ENCODE measurements at regions not wholly inside any gene's neighbourhood (a gene's known extent, or its start where the extent isn't known, plus 50 kb on each side); places are given as distances from the start of the nearest gene placed in this dataset.

- no peak for DNase-seq (ENCODE audit: low spot score)
Observed at GRCh38 chr5:6915574-6915973, 202.3 kb downstream of the TENT4A start.

- no peak for DNase-seq (ENCODE audit: low spot score)
Observed at GRCh38 chr5:6918255-6918654, 205.0 kb downstream of the TENT4A start.

DNA sequence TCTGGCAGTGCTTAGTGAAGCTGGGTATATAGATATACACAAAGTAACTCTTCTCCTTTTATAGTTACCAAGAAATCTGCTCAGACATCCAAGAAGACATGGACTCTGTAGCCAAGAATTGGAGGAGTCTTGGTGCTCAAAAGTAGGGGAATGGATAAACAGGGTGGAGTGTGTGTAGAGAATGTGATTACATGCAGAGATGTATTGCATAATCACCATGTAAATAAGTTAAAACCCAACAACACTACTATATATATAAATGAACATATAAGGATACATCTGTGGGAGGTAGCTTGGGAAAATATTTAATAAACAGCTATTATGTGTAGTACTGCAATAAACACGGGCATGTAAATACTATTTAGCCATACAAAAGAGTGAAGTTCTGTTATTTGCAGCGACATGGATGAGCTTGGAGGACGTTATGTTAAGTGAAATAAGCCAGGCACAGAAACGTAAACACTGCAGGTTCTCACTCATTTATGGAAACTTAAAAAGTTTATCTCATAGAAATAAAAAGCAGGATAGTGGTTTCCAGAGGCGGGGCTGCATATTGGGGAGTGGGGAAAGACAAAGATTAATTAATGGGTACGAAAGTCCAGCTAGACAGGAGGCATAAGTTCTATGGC, 207.5 kb downstream of the TENT4A start:
- DNase-seq (ENCODE audit: low spot score), result no peak

DNA sequence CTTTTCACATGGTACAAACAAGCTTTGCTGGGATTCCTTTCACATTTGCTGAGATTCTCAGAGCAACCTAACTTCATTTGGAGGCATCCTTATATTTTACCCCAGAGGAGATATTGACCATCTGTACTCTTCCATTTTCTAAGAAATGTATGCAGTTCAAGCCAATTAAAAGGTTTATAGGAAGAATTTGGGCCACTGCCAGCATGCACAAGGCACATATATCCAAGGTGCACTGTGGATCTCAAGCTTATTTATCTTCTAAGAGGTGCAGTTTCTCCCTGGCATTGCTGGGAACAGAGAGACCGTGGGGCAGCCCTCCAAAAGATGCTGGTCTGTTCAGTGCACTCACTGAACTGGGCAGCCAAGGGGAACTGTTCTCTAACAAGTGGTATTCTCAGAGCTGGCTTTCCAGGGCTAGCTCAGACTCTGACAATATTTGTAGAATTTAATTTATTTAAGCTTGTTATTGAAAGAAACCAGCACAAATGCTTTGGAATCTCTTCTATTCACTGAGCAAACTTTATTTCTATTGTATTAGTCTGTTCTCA, 213.3 kb downstream of the TENT4A start:
- DNase-seq (ENCODE audit: low spot score), result no peak

GRCh38 chr5:6936031-6936430, 222.8 kb downstream of the TENT4A start:
- DNase-seq (ENCODE audit: low spot score), result no peak

- DNase-seq (ENCODE audit: low spot score), result no peak
Observed at GRCh38 chr5:6937677-6938076, 224.4 kb downstream of the TENT4A start.

- DNase-seq (ENCODE audit: low spot score), result no peak
Observed at GRCh38 chr5:6941631-6942030, 228.4 kb downstream of the TENT4A start.

DNA sequence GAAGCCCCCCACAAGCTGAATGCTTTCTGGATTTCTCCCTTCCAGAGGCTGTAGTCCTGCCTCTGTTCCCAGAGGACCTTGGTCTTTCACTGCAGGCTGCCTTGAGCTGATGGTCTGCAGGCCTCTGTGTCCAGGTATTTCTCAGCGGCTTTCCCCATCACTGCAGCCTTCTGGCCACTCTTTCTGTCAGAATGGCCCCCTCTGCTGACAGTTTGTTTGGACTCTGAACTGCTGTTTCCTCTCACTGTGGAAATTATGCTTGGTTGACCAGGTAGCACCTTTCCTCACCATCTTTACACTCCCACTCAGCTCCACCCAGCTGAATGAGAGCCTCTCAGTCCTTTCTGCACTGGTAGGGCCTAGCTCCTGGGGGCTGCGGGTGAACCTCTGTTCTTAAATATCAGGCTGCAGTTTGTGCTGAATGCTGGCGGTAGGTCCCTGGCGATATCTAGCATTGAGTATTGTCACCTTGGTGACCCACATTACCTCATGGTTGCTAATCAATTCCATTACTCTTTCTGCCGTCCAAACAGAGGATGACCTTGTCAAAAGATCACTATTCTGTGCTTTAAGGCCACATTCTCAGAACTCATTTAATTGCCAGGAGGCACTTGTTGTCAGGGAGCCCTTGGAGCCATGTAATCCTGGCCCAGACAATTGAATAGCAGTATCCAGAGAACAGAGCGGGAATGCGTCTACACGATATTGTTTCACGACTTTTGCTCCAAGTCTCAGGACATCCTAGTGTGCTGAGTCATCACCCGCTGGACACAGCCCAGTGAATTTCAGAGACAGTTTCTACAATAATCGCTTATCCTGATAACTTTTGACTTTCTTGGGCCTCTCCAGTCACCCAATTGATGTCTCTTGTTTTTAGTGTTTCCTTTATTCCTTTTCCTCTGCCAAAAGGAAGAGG, 230.2 kb downstream of the TENT4A start:
- no peak for DNase-seq (ENCODE audit: low spot score)

GRCh38 chr5:6948562-6948961, 235.3 kb downstream of the TENT4A start:
- DNase-seq (ENCODE audit: low spot score), result no peak

- no peak for DNase-seq (ENCODE audit: low spot score)
Observed at GRCh38 chr5:6949230-6949629, 236.0 kb downstream of the TENT4A start.

GRCh38 chr5:6950250-6950649, 237.0 kb downstream of the TENT4A start:
- DNase-seq (ENCODE audit: low spot score), result no peak

DNA sequence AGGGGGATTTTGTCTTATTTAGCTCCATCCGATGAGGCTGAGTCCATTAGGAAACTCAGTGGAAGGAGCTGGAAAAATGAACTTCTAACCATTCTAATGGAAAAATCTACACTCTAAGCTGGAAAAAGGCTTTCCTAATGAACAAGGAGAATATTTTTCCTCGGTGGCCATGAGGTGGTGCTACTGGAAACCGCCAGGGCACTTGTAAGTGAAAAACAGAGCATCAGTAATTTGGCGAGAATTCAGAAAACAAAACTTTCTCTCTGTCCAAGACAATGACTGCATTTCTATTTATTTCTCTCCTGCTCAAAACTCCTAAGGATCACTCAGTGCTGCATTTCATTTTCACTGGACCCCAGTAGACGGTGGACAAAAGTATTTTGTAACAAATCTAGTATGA, 237.6 kb downstream of the TENT4A start:
- DNase-seq (ENCODE audit: low spot score), result no peak

DNA sequence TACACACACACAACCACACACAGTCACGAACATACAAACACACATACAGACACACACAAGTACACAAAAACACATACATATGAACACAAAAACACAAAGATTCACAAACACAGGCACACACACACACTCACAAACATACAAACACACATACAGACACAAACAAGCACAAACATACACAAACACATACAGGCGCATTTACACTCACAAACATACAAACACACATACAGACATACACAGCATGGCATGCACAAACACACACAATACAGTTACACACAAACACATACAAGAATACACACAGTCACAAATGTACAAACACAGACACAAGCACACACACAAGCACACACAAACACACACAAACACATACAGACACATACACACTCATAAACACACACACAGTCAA, 247.9 kb downstream of the TENT4A start:
- DNase-seq (ENCODE audit: low spot score), result no peak

GRCh38 chr5:6961837-6962635, 248.8 kb downstream of the TENT4A start:
- DNase-seq (ENCODE audit: low spot score), result no peak

DNA sequence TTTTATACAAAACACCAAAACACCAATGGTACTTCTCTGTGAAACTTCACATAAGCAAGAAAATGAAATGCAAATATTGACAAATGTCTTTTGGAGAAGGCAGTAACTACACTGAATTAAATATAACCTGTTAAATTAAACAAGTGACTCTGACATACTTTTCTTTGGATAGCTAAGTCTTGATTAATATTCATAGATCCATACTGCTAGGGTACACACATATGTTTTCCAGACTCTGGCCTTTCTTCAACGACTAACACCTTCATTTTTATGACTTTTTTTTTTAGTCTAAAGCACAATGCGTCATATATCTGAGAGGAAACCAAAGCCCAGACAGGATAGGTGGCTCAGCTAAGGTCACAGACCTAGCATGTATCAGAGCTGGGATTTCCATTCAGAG, 263.7 kb downstream of the TENT4A start:
- DNase-seq (ENCODE audit: low spot score), result no peak

DNA sequence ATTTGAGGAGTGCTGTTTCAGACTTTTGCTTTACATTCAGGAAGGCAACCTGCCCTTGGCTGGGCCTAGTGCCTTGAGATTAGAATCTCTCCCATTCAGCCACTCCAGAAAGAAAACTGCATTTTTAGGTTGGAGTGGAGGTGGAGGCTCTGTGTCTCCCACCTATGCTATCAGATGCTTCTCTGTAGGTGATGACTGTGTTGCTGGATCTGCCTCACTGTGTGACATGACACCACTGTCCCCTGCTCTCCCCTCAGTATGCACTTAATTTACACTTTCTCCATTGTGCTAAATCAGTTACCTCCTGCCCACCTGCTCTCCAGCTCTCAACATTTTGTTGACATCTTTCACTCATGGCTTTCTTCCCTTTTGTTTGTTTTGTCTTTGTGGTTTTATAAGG, 265.8 kb downstream of the TENT4A start:
- no peak for DNase-seq (ENCODE audit: low spot score)

GRCh38 chr5:6989230-6989629, 276.0 kb downstream of the TENT4A start:
- DNase-seq (ENCODE audit: low spot score), result no peak

- no peak for DNase-seq (ENCODE audit: low spot score)
Observed at GRCh38 chr5:6994097-6994496, 280.9 kb downstream of the TENT4A start.

GRCh38 chr5:6995115-6995514, 281.9 kb downstream of the TENT4A start:
- DNase-seq (ENCODE audit: low spot score), result no peak

GRCh38 chr5:7000310-7000709, 287.1 kb downstream of the TENT4A start:
- no peak for DNase-seq (ENCODE audit: low spot score)

DNA sequence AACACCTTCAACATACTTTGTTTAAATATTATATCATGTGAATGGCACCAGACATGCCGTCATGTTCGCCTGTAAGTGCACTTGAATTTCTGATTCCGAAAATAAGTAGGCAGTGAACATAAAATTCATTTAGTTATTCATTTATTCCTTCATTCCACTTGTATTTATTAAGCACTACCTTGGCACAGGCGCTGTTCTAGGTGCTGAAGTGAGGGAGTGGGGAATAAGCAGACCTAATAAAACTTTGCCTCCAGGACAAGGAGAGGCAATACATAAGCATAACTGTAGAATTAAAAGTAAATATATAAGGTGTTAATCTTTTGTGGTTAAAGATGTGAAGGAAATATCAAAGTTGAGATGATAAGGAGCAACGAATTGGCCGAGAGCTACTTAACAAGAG, 297.4 kb downstream of the TENT4A start:
- no peak for DNase-seq (ENCODE audit: low spot score)

- no peak for DNase-seq (ENCODE audit: low spot score)
Observed at GRCh38 chr5:7012057-7012456, 298.8 kb downstream of the TENT4A start.

Data from mucosa of gallbladder (tissue), 1 donor.